ENCODE measurements at regions not wholly inside any gene's neighbourhood (a gene's known extent, or its start where the extent isn't known, plus 50 kb on each side); places are given as distances from the start of the nearest gene placed in this dataset.

DNA sequence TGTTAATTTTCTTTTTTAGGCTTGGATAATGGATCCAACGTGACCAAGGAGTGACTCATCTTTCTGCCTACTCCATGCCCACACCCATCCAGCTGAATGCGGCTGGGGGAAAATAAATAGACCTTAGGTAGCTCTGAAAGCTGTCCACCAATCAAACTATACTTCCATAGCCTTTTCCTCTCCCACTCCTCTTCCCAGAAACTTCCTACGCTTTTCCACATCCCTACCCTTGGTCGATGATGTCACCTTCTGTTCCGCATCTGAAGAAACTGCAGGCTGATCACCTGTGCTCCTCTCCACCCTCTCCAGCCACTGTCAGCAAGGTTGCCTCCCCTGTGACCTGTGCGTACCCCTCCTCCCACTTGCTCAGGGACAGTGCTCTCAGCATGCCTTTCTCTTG lies 359.8 kb upstream of the KLF6 start:
- WGBS (ENCODE audit: low lambda C conversion rate, missing lambda C conversion rate) = 79% methylated on average over 6 of the region's 6 CpGs
- no peak overlapping the region for H2AFZ ChIP-seq

DNA sequence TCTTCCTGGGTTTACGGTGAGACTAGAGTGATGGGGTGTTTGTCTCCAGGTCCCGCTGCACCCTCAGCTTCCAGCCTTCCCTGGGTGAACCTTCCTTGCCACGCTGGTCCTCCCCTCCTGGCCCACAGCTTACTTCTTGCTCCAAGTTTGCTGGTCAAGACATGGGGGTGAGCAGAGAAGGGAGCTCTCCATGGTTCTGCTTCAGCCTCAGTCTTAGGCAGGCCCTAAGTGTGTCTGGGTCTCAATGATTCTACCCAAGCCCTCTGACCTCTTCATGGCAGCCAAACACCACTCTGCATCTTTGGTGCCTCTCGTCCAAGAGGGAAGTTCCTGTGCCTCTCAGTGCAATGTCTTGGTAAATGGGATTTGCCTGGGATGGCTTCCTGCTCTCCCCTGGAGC lies 356.5 kb upstream of the KLF6 start:
- no peak overlapping the region for H3K4me3 ChIP-seq
- WGBS (ENCODE audit: low lambda C conversion rate, missing lambda C conversion rate) = 92% methylated on average over 4 of the region's 4 CpGs
- no peak overlapping the region for H3K27ac ChIP-seq
- no peaks in the 10 kb centered on the region for H4K20me1 ChIP-seq (ENCODE audit: insufficient read depth, poor library complexity, severe bottlenecking)
- no peaks in the 10 kb centered on the region for H3K9me3 ChIP-seq (ENCODE audit: low read depth)
- H3K27me3 ChIP-seq = no peaks in the 10 kb centered on the region
- H3K4me1 ChIP-seq (ENCODE audit: insufficient read depth) = no peaks in the 10 kb centered on the region
- H3K4me2 ChIP-seq = no peak overlapping the region
- no peak overlapping the region for H2AFZ ChIP-seq
- TF ChIP-seq EZH2 (IDR thresholded peaks at IDR 0.05; ENCODE audit: borderline replicate concordance) = no peak
- TF ChIP-seq, protein P1, sequence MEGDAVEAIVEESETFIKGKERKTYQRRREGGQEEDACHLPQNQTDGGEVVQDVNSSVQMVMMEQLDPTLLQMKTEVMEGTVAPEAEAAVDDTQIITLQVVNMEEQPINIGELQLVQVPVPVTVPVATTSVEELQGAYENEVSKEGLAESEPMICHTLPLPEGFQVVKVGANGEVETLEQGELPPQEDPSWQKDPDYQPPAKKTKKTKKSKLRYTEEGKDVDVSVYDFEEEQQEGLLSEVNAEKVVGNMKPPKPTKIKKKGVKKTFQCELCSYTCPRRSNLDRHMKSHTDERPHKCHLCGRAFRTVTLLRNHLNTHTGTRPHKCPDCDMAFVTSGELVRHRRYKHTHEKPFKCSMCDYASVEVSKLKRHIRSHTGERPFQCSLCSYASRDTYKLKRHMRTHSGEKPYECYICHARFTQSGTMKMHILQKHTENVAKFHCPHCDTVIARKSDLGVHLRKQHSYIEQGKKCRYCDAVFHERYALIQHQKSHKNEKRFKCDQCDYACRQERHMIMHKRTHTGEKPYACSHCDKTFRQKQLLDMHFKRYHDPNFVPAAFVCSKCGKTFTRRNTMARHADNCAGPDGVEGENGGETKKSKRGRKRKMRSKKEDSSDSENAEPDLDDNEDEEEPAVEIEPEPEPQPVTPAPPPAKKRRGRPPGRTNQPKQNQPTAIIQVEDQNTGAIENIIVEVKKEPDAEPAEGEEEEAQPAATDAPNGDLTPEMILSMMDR (IDR thresholded peaks at IDR 0.05; ENCODE audit: poor library complexity) = no peak
- no peak for TF ChIP-seq EZH2phosphoT487 (IDR thresholded peaks at IDR 0.05; ENCODE audit: low read depth, severe bottlenecking, unreplicated experiment)
- DNase-seq (ENCODE audit: low spot score) = no peak
- no peaks in the 10 kb centered on the region for H3K9me2 ChIP-seq (replicated peaks; ENCODE audit: insufficient read depth)
- no peaks in the 10 kb centered on the region for H3K79me2 ChIP-seq
- no peaks in the 10 kb centered on the region for H3K36me3 ChIP-seq (replicated peaks; ENCODE audit: insufficient read depth, low read depth)

More for the DNA sequence above, 359.8 kb upstream of the KLF6 start:
- H3K27me3 ChIP-seq = no peaks in the 10 kb centered on the region
- H3K79me2 ChIP-seq = no peaks in the 10 kb centered on the region
- no peaks in the 10 kb centered on the region for H4K20me1 ChIP-seq (ENCODE audit: insufficient read depth, poor library complexity, severe bottlenecking)
- H3K9me3 ChIP-seq (ENCODE audit: low read depth) = no peaks in the 10 kb centered on the region
- H3K4me1 ChIP-seq (ENCODE audit: insufficient read depth) = no peaks in the 10 kb centered on the region
- no peaks in the 10 kb centered on the region for H3K9me2 ChIP-seq (replicated peaks; ENCODE audit: insufficient read depth)
- no peak for TF ChIP-seq EZH2phosphoT487 (IDR thresholded peaks at IDR 0.05; ENCODE audit: low read depth, severe bottlenecking, unreplicated experiment)
- TF ChIP-seq EZH2 (IDR thresholded peaks at IDR 0.05; ENCODE audit: borderline replicate concordance) = no peak
- TF ChIP-seq, protein P1 (IDR thresholded peaks at IDR 0.05; ENCODE audit: poor library complexity) = no peak
- H3K4me2 ChIP-seq = no peak overlapping the region
- no peak for DNase-seq (ENCODE audit: low spot score)
- H3K27ac ChIP-seq = no peak overlapping the region
- no peaks in the 10 kb centered on the region for H3K36me3 ChIP-seq (replicated peaks; ENCODE audit: insufficient read depth, low read depth)
- no peak overlapping the region for H3K4me3 ChIP-seq

DNA sequence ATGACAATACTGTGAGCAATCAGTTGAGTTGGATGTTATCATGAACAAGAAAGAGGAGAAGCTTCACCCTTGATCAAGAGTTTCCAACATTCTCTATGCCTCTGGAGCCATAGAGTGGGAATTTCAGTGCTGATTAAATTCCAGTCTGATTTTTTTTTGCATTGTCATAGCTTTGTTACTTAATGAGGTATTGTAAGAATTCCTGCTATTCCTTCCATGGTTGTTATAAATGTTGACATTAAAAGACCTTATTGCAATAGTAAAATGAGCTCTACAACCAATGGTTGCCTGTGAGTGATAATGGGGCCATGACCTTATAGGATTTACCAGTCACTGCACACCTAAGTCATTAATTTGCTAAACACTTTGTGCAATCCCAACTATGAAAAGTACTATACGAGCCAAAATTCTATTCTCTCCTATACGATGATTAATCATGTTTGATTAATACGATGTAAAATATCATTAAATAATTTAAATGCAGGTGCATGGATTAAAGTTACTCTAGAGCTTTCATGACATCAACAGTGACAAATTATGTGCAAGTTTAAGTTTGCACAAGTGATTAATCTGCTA lies 353.2 kb upstream of the KLF6 start:
- no peak overlapping the region for H3K4me2 ChIP-seq
- no peaks in the 10 kb centered on the region for H3K27me3 ChIP-seq
- H3K4me1 ChIP-seq (ENCODE audit: insufficient read depth) = no peaks in the 10 kb centered on the region
- no peaks in the 10 kb centered on the region for H3K9me2 ChIP-seq (replicated peaks; ENCODE audit: insufficient read depth)
- TF ChIP-seq, protein P1 (IDR thresholded peaks at IDR 0.05; ENCODE audit: poor library complexity) = no peak
- TF ChIP-seq EZH2 (IDR thresholded peaks at IDR 0.05; ENCODE audit: borderline replicate concordance) (no peak), EZH2phosphoT487 (IDR thresholded peaks at IDR 0.05; ENCODE audit: low read depth, severe bottlenecking, unreplicated experiment) (no peak)
- H3K79me2 ChIP-seq = no peaks in the 10 kb centered on the region
- H3K4me3 ChIP-seq = no peak overlapping the region
- no peak overlapping the region for H3K27ac ChIP-seq
- no peaks in the 10 kb centered on the region for H3K9me3 ChIP-seq (ENCODE audit: low read depth)
- H3K36me3 ChIP-seq (replicated peaks; ENCODE audit: insufficient read depth, low read depth) = no peaks in the 10 kb centered on the region
- H4K20me1 ChIP-seq (ENCODE audit: insufficient read depth, poor library complexity, severe bottlenecking) = no peaks in the 10 kb centered on the region
- no peak overlapping the region for H2AFZ ChIP-seq
- WGBS (ENCODE audit: low lambda C conversion rate, missing lambda C conversion rate) = 89% methylated on average over 3 of the region's 3 CpGs
- DNase-seq (ENCODE audit: low spot score) = no peak
